ENCODE measurements at regions not wholly inside any gene's neighbourhood (a gene's known extent, or its start where the extent isn't known, plus 50 kb on each side); places are given as distances from the start of the nearest gene placed in this dataset.
"Not testable (repeated sequence)": the region's sequence is repeated elsewhere in the genome, so short reads cannot be mapped to it uniquely, and the experiment has no call there.

DNA sequence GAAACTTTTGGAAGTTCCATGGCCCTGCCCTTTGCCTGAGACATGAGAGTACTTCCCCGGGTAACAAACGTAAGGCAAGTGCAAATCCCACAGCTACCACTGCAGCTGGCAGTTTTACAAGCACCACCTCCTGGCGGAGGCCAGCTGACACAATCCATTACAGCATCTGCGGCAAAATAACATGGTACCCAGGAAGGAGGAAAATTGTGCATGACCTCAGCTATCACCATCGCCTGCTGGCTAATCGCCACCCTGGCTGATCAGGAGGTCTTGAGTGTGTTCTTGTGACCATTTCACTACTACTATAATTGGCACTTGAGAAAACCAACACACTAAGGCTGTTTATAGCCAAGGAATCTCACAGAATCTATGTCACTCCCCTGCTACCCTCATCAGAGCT, 71.7 kb upstream of the SERPINE2 start:
- no peak for DNase-seq (ENCODE audit: low spot score)

DNA sequence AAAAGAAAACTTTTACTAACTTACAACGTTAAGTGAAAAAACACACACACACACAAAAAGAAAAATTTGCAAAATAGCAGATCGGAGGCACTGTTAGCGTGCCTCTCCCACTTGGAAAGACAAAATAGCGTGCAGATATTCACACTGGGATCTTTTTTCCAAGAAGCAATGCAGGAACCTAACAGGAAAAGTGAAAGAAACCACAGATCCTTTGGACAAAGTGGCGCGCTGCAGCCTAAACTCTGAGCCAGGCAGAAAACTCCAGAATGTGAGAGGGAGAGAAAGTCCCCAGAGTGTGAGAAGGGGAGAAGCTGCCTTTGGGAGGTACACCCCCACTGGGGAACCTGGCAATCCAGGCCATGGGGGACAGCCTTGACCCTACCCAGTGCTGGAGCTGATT, 70.7 kb upstream of the SERPINE2 start:
- no peak for DNase-seq (ENCODE audit: low spot score)

DNA sequence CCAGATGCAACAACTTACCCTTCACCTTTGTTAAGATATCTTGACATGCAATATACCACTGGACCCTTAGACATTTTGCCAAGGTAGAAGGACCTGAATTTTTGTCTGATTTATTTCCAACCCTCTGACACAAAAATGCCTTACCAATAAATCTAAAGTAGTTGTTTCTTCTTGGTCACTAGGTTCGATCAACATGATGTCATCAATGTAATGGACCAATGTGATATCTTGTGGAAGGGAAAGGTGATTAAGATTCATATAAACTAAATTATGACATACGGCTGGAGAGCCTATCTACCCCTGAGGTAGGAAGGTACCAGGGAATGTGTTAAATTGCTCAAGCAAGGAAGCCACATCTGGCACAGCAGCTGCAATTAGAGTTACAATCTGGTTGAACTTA, 67.7 kb upstream of the SERPINE2 start:
- DNase-seq (ENCODE audit: low spot score), result no peak

DNA sequence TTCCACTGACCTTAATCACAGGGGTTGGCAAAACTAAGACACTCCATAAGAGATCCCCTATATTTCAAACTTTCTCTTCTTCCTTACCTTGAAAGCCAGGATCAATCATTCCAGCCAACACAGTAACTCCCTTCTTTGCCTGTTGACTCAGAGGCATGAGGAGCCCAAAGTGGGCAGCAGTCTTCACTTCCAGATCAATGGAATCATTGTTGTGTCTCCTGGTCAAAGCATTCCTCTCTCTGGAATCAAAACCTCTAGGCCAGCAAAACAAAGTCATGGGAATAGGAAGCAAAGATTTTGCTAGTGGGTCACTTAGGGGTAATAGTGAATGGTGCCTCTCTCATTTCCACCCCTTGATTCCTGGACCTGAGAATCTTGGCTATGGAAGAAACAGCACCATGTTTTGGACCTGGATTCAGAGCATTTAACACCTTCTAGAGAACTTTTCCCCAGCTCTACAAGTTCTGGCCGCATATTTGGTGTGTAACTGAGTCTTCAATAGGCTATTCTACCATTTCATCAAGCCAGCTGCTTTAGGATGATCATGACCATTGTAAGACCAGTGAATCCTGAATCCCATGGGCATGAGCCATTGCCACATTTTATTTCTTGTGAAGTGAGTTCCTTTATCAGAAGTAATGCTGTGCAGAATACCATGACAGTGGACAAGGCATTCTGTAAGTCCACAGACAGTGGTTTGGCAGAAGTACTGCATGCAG, 65.7 kb upstream of the SERPINE2 start:
- DNase-seq (ENCODE audit: low spot score), result no peak

DNA sequence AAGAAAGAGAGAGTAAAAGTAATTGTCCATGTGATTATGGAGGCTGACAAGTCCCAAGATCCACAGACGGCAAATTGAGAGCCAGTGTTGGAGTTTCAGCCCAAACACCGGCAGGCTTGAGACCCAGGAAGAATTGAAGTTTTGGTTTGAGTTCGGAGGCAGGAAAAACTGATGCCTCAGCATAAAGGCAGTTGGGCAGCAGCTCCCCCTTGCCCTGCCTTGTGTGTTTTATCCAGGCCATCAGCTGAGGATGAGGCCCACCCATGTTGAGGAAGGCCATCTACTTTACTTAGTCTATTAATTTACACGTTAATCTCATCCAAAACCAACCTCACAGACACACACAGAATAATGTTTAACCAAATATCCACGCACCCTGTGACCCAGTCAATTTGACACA, 64.6 kb upstream of the SERPINE2 start:
- no peak for DNase-seq (ENCODE audit: low spot score)

DNA sequence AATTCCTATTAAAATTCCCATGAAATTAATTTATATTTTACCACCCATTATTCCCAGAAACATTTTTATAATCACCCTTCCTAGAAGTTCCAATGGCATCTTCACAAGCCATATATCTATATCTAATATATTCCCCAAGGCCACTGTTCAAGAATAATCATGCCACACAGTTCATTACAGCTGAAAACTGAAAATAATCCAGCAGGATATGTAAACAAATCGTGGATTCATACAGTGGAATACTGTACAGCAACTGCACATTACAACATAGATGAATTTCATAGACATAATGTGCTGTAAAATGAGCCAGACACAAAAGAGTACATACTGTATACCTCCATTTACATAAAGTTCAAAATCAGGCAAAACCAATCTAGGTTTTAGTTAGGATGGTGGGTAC, 63.9 kb upstream of the SERPINE2 start:
- DNase-seq (ENCODE audit: low spot score), result no peak

DNA sequence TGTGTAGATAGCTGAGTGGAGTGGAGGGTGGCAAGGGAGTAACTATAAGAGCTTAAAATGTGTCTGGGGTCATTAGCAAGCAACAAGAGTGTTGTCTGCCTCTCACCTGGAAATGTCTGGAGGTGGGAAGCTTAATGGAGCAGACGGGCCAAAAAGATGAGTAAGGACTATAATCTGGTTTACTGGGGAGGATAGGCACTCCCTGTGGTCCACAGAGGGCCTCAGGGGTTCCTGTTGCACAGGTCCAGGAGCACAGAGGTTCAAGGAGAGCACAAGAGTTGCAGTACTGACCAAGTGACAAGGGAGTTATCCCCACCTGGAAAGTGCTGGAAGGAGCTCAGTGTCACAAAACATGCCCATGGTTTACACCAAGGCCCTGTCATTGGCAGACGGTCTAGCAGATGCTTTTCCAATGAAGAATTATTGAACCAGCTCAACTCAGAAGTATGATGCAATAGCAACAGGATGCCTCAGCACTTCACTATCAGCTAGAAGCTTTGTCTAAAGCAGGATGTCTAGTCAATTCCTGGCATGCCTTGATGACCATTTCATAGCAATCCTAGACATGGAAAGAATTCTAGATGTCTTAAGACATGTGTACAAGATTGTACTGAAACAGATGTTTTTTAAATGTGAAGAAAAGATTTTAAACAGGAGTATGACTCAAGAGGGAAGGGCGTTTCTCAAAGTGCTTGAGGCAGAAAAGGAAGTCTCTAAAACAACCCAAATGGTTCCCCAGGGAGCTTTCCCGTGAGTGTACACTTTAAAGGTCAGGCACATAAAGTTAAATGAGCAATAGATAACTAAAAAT, 62.9 kb upstream of the SERPINE2 start:
- no peak for DNase-seq (ENCODE audit: low spot score)

DNA sequence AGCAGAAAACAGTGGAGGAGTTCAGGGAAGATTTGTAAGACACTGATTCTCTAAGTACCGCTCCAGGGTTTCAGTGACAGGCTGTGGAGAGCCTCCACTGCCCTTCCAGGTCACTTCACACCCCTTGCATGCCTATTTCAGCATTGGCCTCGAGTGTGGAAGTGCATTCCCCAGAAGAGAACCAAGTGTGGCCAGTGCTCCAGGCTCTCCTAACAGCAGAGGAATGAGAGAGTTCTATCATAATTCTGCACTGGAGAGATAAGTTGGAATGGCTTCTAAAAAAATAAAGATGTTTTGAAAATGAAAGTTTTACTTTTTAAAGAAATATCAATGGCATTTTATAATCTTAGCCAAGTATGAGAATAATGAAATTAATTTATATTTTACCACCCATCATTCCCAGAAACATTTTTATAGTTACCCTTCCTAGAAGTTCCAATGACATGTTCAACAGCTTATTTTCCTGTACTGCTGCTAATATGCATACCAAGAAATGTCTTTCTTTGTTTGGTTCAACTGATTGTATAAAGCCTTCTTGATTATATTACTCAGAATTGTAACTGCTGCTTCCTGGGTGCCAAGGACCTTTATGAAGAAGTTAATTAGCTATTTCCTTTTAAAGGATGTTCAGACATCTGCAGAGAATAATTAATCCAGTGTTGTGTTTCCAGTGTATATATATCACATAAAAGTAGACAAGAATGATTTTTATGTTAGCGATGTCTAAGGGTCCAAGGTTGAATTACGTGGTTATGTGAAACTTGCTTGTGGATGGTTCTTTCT, 61.0 kb upstream of the SERPINE2 start:
- DNase-seq (ENCODE audit: low spot score), result no peak

DNA sequence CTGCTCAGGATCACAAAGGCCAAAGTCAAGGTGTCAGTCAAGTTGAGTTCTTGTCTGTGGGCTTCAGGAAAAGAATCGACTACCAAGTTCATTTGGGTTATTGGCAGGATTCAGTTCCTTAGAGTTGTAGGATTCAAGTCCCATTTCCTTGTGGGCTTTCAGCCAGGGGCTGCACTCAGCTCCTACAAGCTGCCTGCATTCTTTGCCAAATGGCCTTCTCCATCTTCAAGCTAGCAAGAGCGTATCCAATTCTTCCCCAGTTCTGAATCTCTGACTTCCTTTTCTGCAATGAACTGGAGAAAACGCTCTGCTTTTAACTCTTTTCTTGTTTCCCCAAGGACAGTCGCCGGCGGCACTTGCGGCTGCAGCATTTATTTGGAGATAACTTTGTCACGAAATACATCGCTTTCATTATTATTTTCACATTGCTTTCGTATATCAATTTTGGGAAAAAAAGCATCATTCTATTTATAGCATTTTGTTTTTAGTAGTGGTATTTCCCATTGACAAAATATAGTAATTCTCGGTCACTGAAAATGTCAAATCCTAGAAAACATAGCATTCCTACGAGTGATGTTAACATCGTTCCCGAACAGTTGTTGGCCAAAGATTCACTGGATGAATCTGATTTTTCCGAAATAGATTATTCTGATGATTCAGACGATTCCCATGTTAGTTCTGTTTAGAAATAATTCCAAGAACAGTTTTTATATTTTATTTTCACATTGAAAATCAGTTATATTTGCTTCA, 59.6 kb upstream of the SERPINE2 start:
- no peak for DNase-seq (ENCODE audit: low spot score)

DNA sequence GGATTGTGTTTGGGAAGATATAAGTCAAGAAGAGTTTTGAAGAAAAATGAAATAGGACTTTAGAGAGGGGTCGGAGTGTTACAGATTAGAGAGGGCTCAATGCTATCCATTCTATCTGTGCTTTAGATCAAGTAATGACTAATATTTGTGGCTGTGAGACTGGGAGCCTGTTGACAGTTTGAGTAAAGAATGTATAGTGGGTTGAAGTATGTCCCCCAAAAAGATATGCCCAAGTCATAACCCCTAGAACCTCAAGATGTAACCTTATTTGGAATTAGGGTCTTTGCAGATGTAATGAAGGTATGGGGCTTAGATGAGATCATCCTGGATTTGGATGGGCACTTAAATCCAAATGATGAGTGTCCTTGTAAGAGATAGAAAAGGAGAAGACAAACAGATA, 55.3 kb upstream of the SERPINE2 start:
- DNase-seq (ENCODE audit: low spot score), result no peak

DNA sequence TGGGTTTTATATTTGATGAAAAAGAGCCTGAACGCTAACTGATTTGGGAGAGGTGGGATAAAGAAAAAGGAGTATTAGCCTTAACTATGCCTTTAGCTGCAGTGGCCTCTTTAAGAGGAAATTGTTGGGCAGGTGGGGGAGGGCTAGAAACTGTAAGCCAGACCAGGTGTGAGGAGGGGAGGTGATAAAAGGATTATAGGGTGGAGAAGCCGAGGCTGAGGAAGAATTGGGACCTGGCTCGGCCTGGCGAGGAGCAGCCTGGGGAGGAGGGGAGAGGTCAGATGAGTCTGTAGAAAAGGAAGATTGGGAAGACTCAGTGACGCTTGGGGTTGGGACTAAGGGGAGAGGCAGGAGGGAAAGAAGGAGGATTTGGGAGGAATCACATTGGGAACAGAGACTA, 52.6 kb upstream of the SERPINE2 start:
- DNase-seq (ENCODE audit: low spot score), result not testable (repeated sequence)

DNA sequence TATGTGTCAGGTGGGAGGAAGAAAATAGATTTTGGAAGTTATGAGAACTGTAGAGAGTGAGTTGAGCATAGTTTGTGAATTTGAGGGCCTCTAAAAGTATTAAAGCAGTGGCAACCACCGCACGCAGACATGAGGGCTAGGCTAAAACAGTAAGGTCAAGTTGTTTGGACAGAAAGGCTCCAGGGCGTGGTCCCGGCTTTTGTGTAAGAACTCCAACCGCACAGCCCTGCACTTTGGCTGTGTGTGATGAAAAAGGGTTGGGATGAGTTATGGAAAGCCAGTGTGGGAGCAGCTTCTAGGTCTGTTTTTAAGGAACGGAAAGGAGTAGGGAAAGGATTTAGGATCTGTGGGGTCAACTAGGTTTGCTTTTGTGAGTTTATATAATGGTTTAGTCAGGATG, 50.5 kb upstream of the SERPINE2 start:
- DNase-seq (ENCODE audit: low spot score), result not testable (repeated sequence)

Data from NAMALWA (cell line).